Bone marrow (tissue), 2 donors: ENCODE measurements at regions not wholly inside any gene's neighbourhood (a gene's known extent, or its start where the extent isn't known, plus 50 kb on each side); places are given as distances from the start of the nearest gene placed in this dataset.

Experiments used
- DNase-seq, 2 donors: peaks; one replicate each; lab custom pipeline; 2025; lab: John Stamatoyannopoulos, UW

GRCh38 chr15:97502038-97502437 is 458.5 kb upstream of the ARRDC4 start:
- no peak for DNase-seq

- peak in 1 of 2 donors; percentile 7 for DNase-seq
Observed at GRCh38 chr15:97504031-97504792, 456.3 kb upstream of the ARRDC4 start.

GRCh38 chr15:97517737-97518136 is 442.8 kb upstream of the ARRDC4 start:
- no peak for DNase-seq

GRCh38 chr15:97520689-97521088 is 439.8 kb upstream of the ARRDC4 start:
- DNase-seq: no peak

- DNase-seq: no peak
Observed at GRCh38 chr15:97521381-97522285, 438.9 kb upstream of the ARRDC4 start.

GRCh38 chr15:97522347-97522746 is 438.2 kb upstream of the ARRDC4 start:
- no peak for DNase-seq

GRCh38 chr15:97525809-97526208 is 434.7 kb upstream of the ARRDC4 start:
- DNase-seq: no peak

- no peak for DNase-seq
Observed at GRCh38 chr15:97528238-97528637, 432.3 kb upstream of the ARRDC4 start.

GRCh38 chr15:97545799-97546198 is 414.7 kb upstream of the ARRDC4 start:
- DNase-seq: no peak

- no peak for DNase-seq
Observed at GRCh38 chr15:97547381-97547780, 413.1 kb upstream of the ARRDC4 start.

GRCh38 chr15:97561529-97561928 is 399.0 kb upstream of the ARRDC4 start:
- no peak for DNase-seq

- DNase-seq: no peak
Observed at GRCh38 chr15:97563516-97563915, 397.0 kb upstream of the ARRDC4 start.

- DNase-seq: no peak
Observed at GRCh38 chr15:97566961-97567360, 393.5 kb upstream of the ARRDC4 start.

- DNase-seq: no peak
Observed at GRCh38 chr15:97567411-97567810, 393.1 kb upstream of the ARRDC4 start.

- DNase-seq: no peak
Observed at GRCh38 chr15:97576929-97577645, 383.4 kb upstream of the ARRDC4 start.

GRCh38 chr15:97585408-97585807 is 375.1 kb upstream of the ARRDC4 start:
- DNase-seq: no peak

GRCh38 chr15:97592778-97593177 is 367.7 kb upstream of the ARRDC4 start:
- no peak for DNase-seq

GRCh38 chr15:97597801-97598200 is 362.7 kb upstream of the ARRDC4 start:
- no peak for DNase-seq

GRCh38 chr15:97598353-97598798 is 362.1 kb upstream of the ARRDC4 start:
- DNase-seq: no peak

GRCh38 chr15:97600190-97600589 is 360.3 kb upstream of the ARRDC4 start:
- DNase-seq: no peak

GRCh38 chr15:97604677-97605076 is 355.8 kb upstream of the ARRDC4 start:
- no peak for DNase-seq

GRCh38 chr15:97615114-97615513 is 345.4 kb upstream of the ARRDC4 start:
- DNase-seq: no peak
